Bone marrow (tissue), 2 donors: ENCODE measurements at regions not wholly inside any gene's neighbourhood (a gene's known extent, or its start where the extent isn't known, plus 50 kb on each side); places are given as distances from the start of the nearest gene placed in this dataset.
"Not testable (repeated sequence)": the region's sequence is repeated elsewhere in the genome, so short reads cannot be mapped to it uniquely, and the experiment has no call there.

Experiments used
- DNase-seq, 2 donors: peaks; one replicate each; lab custom pipeline; 2025; lab: John Stamatoyannopoulos, UW

GRCh38 chr7:125127304-125127703 is 197.7 kb upstream of the POT1 start:
- no peak for DNase-seq

- DNase-seq, result no peak
Observed at GRCh38 chr7:125126376-125126775, 196.8 kb upstream of the POT1 start.

GRCh38 chr7:125125315-125125714 is 195.7 kb upstream of the POT1 start:
- no peak for DNase-seq

- DNase-seq, result no peak
Observed at GRCh38 chr7:125122173-125122572, 192.5 kb upstream of the POT1 start.

GRCh38 chr7:125119559-125120115 is 190.0 kb upstream of the POT1 start:
- no peak for DNase-seq

- DNase-seq, result no peak
Observed at GRCh38 chr7:125118444-125118843, 188.8 kb upstream of the POT1 start.

- DNase-seq, result no peak
Observed at GRCh38 chr7:125112850-125113249, 183.2 kb upstream of the POT1 start.

GRCh38 chr7:125099519-125099918 is 169.9 kb upstream of the POT1 start:
- no peak for DNase-seq

- no peak for DNase-seq
Observed at GRCh38 chr7:125098377-125098970, 168.8 kb upstream of the POT1 start.

- no peak for DNase-seq
Observed at GRCh38 chr7:125090596-125090995, 161.0 kb upstream of the POT1 start.

- DNase-seq, result no peak
Observed at GRCh38 chr7:125089171-125089570, 159.5 kb upstream of the POT1 start.

- DNase-seq, result no peak
Observed at GRCh38 chr7:125088555-125088954, 158.9 kb upstream of the POT1 start.

GRCh38 chr7:125085084-125085483 is 155.5 kb upstream of the POT1 start:
- DNase-seq, result no peak

- DNase-seq, result no peak
Observed at GRCh38 chr7:125084196-125084595, 154.6 kb upstream of the POT1 start.

GRCh38 chr7:125074141-125074540 is 144.5 kb upstream of the POT1 start:
- no peak for DNase-seq

GRCh38 chr7:125065546-125065945 is 135.9 kb upstream of the POT1 start:
- no peak for DNase-seq

- no peak for DNase-seq
Observed at GRCh38 chr7:125065001-125065400, 135.4 kb upstream of the POT1 start.

- DNase-seq, result peak in 1 of 2 donors; percentile 42
Observed at GRCh38 chr7:125061776-125062397, 132.3 kb upstream of the POT1 start.

GRCh38 chr7:125061083-125061745 is 131.6 kb upstream of the POT1 start:
- not testable (repeated sequence) for DNase-seq

- no peak for DNase-seq
Observed at GRCh38 chr7:125059861-125060456, 130.3 kb upstream of the POT1 start.

GRCh38 chr7:125057963-125058362 is 128.3 kb upstream of the POT1 start:
- no peak for DNase-seq

GRCh38 chr7:125055376-125055775 is 125.8 kb upstream of the POT1 start:
- no peak for DNase-seq

- DNase-seq, result no peak
Observed at GRCh38 chr7:125046767-125047166, 117.1 kb upstream of the POT1 start.
